Liver (tissue), 8 donors: ENCODE measurements at regions not wholly inside any gene's neighbourhood (a gene's known extent, or its start where the extent isn't known, plus 50 kb on each side); places are given as distances from the start of the nearest gene placed in this dataset.

Source experiments
- DNase-seq: peaks from one replicate; pipeline ENCODE4 v3.0.0-alpha.2; 2017; ENCODE audit warnings: low spot score
- H3K27ac ChIP-seq, 2 donors: one replicate each; pipeline ENCODE4 v1.7.0; 2013; ENCODE audit warnings: inconsistent platforms in 2 of 2, low read length in 2 of 2, control low read depth in 1 of 2, low read depth in 1 of 2, mild to moderate bottlenecking in 1 of 2
- H3K27me3 ChIP-seq, 4 donors: one replicate each; pipeline versions ENCODE4 v1.6.1 to v1.7.0; 2013; ENCODE audit warnings: low read length in 3 of 4, inconsistent platforms in 1 of 4, mild to moderate bottlenecking in 1 of 4, moderate library complexity in 1 of 4; ENCODE audit not compliant: control insufficient read depth in 4 of 4, insufficient read depth in 4 of 4
- H3K36me3 ChIP-seq, 4 donors: one replicate each; pipeline versions ENCODE4 v1.6.1 to v1.7.0; 2013; ENCODE audit warnings: low read length in 3 of 4, mild to moderate bottlenecking in 3 of 4, low read depth in 1 of 4, moderate library complexity in 1 of 4; ENCODE audit not compliant: control insufficient read depth in 4 of 4, insufficient read depth in 3 of 4
- H3K4me1 ChIP-seq, 4 donors: one replicate each; pipeline versions ENCODE4 v1.6.1 to v1.7.0; 2013; ENCODE audit warnings: low read length in 3 of 4, mild to moderate bottlenecking in 3 of 4, moderate library complexity in 1 of 4; ENCODE audit not compliant: control insufficient read depth in 4 of 4, insufficient read depth in 4 of 4
- H3K4me3 ChIP-seq, 3 donors: one replicate each; pipeline versions ENCODE4 v1.6.1 to v1.7.0; 2013; ENCODE audit warnings: low read length in 3 of 3, control low read depth in 1 of 3, low read depth in 1 of 3, mild to moderate bottlenecking in 1 of 3
- H3K9ac ChIP-seq, 2 donors: one replicate each; pipeline ENCODE4 v1.7.0; 2013; ENCODE audit warnings: low read length in 2 of 2, mild to moderate bottlenecking in 2 of 2, moderate library complexity in 2 of 2, control low read depth in 1 of 2, low read depth in 1 of 2
- H3K9me3 ChIP-seq, 4 donors: one replicate each; pipeline versions ENCODE4 v1.6.1 to v1.7.0; 2013; ENCODE audit warnings: low read length in 3 of 4; ENCODE audit not compliant: control insufficient read depth in 4 of 4
- EGR1 ChIP-seq, 2 donors: IDR thresholded peaks; 2 replicates each; pipeline ENCODE4 v1.6.1; 2016 to 2018; ENCODE audit warnings: antibody characterized with exemption in 2 of 2, low read depth in 2 of 2
- FOXA1 ChIP-seq: IDR thresholded peaks from 2 replicates; pipeline ENCODE4 v1.6.1; 2016; ENCODE audit warnings: antibody characterized with exemption
- FOXA2 ChIP-seq: IDR thresholded peaks from 2 replicates; pipeline ENCODE4 v1.6.1; 2016; ENCODE audit warnings: antibody characterized with exemption
- GABPA ChIP-seq, 2 donors: IDR thresholded peaks in 1 of 2; conservative IDR thresholded peaks in 1 of 2; 2 replicates each; pipeline ENCODE4 v1.6.1; 2016; ENCODE audit warnings: antibody characterized with exemption in 2 of 2, mild to moderate bottlenecking in 1 of 2, moderate library complexity in 1 of 2
- HNF4A ChIP-seq, 2 donors: conservative IDR thresholded peaks; 2 replicates each; pipeline ENCODE4 v1.6.1; 2016; ENCODE audit warnings: antibody characterized with exemption in 2 of 2, mild to moderate bottlenecking in 2 of 2
- HNF4G ChIP-seq: IDR thresholded peaks from 2 replicates; pipeline ENCODE4 v1.6.1; 2016; ENCODE audit warnings: antibody characterized with exemption
- JUND ChIP-seq, 2 donors: IDR thresholded peaks; 2 replicates each; pipeline ENCODE4 v1.6.1; 2016; ENCODE audit warnings: antibody characterized with exemption in 2 of 2
- NR2F2 ChIP-seq: IDR thresholded peaks from 2 replicates; pipeline ENCODE4 v1.6.1; 2016; ENCODE audit warnings: antibody characterized with exemption
- RAD21 ChIP-seq, 2 donors: IDR thresholded peaks; 2 replicates each; pipeline ENCODE4 v1.6.1; 2016; ENCODE audit warnings: antibody characterized with exemption in 2 of 2, mild to moderate bottlenecking in 2 of 2
- RXRA ChIP-seq, 2 donors: IDR thresholded peaks; 2 replicates each; pipeline ENCODE4 v1.6.1; 2017 to 2018; ENCODE audit warnings: antibody characterized with exemption in 2 of 2, mild to moderate bottlenecking in 1 of 2
- SP1 ChIP-seq: IDR thresholded peaks from 2 replicates; pipeline ENCODE4 v1.6.1; 2018; ENCODE audit warnings: antibody characterized with exemption, mild to moderate bottlenecking
- TAF1 ChIP-seq: conservative IDR thresholded peaks from 2 replicates; pipeline ENCODE4 v1.6.1; 2016; ENCODE audit warnings: antibody characterized with exemption, mild to moderate bottlenecking
- YY1 ChIP-seq: IDR thresholded peaks from 2 replicates; pipeline ENCODE4 v1.6.1; 2016; ENCODE audit warnings: antibody characterized with exemption, mild to moderate bottlenecking
- WGBS: extraction: QIAGEN DNeasy Blood & Tissue Kit; methylation state at CpG from one replicate; pipeline ENCODE4 v1.1.7; 2013; 5-methylcytosine and 5-hydroxymethylcytosine counted together
- TF ChIP-seq, protein P1 (sequence below): IDR thresholded peaks from 2 replicates; pipeline ENCODE4 v1.6.1; 2016; ENCODE audit warnings: antibody characterized with exemption
- TF ChIP-seq, protein P2 (sequence below): IDR thresholded peaks from 2 replicates; pipeline ENCODE4 v1.6.1; 2016; ENCODE audit warnings: antibody characterized with exemption
- TF ChIP-seq, protein P3 (sequence below): IDR thresholded peaks from 2 replicates; pipeline ENCODE4 v1.6.1; 2016; ENCODE audit warnings: antibody characterized with exemption
- TF ChIP-seq, protein P4 (sequence below): IDR thresholded peaks from 2 replicates; pipeline ENCODE4 v1.6.1; 2016; ENCODE audit warnings: antibody characterized with exemption, mild to moderate bottlenecking
- TF ChIP-seq, protein P5 (sequence below): fragments of 150-350 bp; IDR thresholded peaks from 2 replicates; pipeline ENCODE4 v1.5.1; 2017; ENCODE audit warnings: improper control_type of control experiment, low read depth, low read length; ENCODE audit not compliant: missing input control
- donor health status: healthy.
- donor health status: healthy.
- donor health status: healthy.
- donor health status: healthy.
- donor health status: healthy.

DNA sequence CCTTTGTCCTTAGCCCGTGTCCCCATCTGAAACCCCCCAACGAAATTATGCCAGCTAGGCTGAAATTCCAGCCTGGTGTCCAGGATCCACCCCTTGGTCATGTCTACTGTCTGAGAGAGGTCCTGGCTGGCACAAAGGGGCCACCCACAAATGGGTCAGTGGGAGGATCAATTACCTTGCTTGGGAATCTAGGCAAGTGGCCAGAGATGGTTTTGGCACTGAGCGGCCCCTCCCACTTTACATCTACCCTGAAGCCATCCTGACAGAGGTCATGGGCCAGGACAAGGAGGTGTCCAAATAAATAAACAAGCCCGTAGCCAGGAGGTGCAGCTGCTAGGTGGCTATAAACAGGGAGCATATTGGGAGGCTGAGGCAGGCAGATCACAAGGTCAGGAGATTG, 311.5 kb downstream of the MN1 start:
- DNase-seq = no peak
- Histone ChIP-seq H3K4me1 (peaks cover 7 to 23% (median 13%) of the 10 kb centered on the region in 4 donors), H3K9me3 (no peaks in the 10 kb centered on the region), H3K4me3 (no peak overlapping the region), H3K36me3 (no peaks in the 10 kb centered on the region), H3K27me3 (no peaks in the 10 kb centered on the region), H3K9ac (no peak overlapping the region), H3K27ac (peak overlapping the region; percentile 95 to 97)
- 39% methylated on average over 4 of the region's 4 CpGs for WGBS
- TF ChIP-seq, protein P1, sequence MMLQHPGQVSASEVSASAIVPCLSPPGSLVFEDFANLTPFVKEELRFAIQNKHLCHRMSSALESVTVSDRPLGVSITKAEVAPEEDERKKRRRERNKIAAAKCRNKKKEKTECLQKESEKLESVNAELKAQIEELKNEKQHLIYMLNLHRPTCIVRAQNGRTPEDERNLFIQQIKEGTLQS = no peak
- peak; percentile 50 for TF ChIP-seq NR2F2
- TF ChIP-seq, protein P2, sequence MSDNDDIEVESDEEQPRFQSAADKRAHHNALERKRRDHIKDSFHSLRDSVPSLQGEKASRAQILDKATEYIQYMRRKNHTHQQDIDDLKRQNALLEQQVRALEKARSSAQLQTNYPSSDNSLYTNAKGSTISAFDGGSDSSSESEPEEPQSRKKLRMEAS = peak; percentile 57
- peak; percentile 65 to 76 for TF ChIP-seq HNF4A (conservative IDR thresholded peaks at IDR 0.05)
- no peak for TF ChIP-seq HNF4G
- TF ChIP-seq, protein P3, sequence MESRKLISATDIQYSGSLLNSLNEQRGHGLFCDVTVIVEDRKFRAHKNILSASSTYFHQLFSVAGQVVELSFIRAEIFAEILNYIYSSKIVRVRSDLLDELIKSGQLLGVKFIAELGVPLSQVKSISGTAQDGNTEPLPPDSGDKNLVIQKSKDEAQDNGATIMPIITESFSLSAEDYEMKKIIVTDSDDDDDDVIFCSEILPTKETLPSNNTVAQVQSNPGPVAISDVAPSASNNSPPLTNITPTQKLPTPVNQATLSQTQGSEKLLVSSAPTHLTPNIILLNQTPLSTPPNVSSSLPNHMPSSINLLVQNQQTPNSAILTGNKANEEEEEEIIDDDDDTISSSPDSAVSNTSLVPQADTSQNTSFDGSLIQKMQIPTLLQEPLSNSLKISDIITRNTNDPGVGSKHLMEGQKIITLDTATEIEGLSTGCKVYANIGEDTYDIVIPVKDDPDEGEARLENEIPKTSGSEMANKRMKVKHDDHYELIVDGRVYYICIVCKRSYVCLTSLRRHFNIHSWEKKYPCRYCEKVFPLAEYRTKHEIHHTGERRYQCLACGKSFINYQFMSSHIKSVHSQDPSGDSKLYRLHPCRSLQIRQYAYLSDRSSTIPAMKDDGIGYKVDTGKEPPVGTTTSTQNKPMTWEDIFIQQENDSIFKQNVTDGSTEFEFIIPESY = peak; percentile 79
- TF ChIP-seq, protein P4, sequence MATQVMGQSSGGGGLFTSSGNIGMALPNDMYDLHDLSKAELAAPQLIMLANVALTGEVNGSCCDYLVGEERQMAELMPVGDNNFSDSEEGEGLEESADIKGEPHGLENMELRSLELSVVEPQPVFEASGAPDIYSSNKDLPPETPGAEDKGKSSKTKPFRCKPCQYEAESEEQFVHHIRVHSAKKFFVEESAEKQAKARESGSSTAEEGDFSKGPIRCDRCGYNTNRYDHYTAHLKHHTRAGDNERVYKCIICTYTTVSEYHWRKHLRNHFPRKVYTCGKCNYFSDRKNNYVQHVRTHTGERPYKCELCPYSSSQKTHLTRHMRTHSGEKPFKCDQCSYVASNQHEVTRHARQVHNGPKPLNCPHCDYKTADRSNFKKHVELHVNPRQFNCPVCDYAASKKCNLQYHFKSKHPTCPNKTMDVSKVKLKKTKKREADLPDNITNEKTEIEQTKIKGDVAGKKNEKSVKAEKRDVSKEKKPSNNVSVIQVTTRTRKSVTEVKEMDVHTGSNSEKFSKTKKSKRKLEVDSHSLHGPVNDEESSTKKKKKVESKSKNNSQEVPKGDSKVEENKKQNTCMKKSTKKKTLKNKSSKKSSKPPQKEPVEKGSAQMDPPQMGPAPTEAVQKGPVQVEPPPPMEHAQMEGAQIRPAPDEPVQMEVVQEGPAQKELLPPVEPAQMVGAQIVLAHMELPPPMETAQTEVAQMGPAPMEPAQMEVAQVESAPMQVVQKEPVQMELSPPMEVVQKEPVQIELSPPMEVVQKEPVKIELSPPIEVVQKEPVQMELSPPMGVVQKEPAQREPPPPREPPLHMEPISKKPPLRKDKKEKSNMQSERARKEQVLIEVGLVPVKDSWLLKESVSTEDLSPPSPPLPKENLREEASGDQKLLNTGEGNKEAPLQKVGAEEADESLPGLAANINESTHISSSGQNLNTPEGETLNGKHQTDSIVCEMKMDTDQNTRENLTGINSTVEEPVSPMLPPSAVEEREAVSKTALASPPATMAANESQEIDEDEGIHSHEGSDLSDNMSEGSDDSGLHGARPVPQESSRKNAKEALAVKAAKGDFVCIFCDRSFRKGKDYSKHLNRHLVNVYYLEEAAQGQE = peak; percentile 82
- peak; percentile 81 for TF ChIP-seq FOXA2
- peak; percentile 87 for TF ChIP-seq SP1
- no peak for TF ChIP-seq GABPA (IDR thresholded peaks at IDR 0.05 in 1 of 2, conservative IDR thresholded peaks at IDR 0.05 in 1 of 2)
- TF ChIP-seq RAD21 (IDR thresholded peaks at IDR 0.05) = peak; percentile 10 to 57
- TF ChIP-seq JUND (IDR thresholded peaks at IDR 0.05) = peak in 1 of 2 donors; percentile 50
- TF ChIP-seq, protein P5, sequence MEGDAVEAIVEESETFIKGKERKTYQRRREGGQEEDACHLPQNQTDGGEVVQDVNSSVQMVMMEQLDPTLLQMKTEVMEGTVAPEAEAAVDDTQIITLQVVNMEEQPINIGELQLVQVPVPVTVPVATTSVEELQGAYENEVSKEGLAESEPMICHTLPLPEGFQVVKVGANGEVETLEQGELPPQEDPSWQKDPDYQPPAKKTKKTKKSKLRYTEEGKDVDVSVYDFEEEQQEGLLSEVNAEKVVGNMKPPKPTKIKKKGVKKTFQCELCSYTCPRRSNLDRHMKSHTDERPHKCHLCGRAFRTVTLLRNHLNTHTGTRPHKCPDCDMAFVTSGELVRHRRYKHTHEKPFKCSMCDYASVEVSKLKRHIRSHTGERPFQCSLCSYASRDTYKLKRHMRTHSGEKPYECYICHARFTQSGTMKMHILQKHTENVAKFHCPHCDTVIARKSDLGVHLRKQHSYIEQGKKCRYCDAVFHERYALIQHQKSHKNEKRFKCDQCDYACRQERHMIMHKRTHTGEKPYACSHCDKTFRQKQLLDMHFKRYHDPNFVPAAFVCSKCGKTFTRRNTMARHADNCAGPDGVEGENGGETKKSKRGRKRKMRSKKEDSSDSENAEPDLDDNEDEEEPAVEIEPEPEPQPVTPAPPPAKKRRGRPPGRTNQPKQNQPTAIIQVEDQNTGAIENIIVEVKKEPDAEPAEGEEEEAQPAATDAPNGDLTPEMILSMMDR = no peak
- no peak for TF ChIP-seq TAF1
- peak; percentile 78 for TF ChIP-seq YY1
- TF ChIP-seq EGR1 (IDR thresholded peaks at IDR 0.05; ENCODE audit: low read depth in 2 of 2) = peak in 1 of 2 donors; percentile 42
- TF ChIP-seq FOXA1 = peak; percentile 49
- peak; percentile 84 to 90 for TF ChIP-seq RXRA (IDR thresholded peaks at IDR 0.05)
